ENCODE measurements at regions not wholly inside any gene's neighbourhood (a gene's known extent, or its start where the extent isn't known, plus 50 kb on each side); places are given as distances from the start of the nearest gene placed in this dataset.

GRCh38 chr14:34254571-34254970 is 207.5 kb downstream of the SPTSSA start:
- no peak overlapping the region for H3K27ac ChIP-seq (ENCODE audit: low read length)
- H3K9me2 ChIP-seq (ENCODE audit: insufficient read depth, low read length): no peaks in the 10 kb centered on the region
- no peak overlapping the region for H3K4me2 ChIP-seq (ENCODE audit: low read length)
- H2AFZ ChIP-seq (ENCODE audit: low read depth, low read length): no peak overlapping the region
- TF ChIP-seq SMC3 (conservative IDR thresholded peaks at IDR 0.05; ENCODE audit: poor library complexity) (no peak), REST (IDR thresholded peaks at IDR 0.05; ENCODE audit: borderline replicate concordance) (no peak), EZH2 (IDR thresholded peaks at IDR 0.05; ENCODE audit: borderline replicate concordance, insufficient read depth, low read length, poor library complexity, severe bottlenecking) (no peak), EP300 (conservative IDR thresholded peaks at IDR 0.05; ENCODE audit: poor library complexity, severe bottlenecking) (no peak), MXI1 (conservative IDR thresholded peaks at IDR 0.05; ENCODE audit: poor library complexity, severe bottlenecking) (no peak), POLR2AphosphoS5 (IDR thresholded peaks at IDR 0.05) (no peak), CTCF (IDR thresholded peaks at IDR 0.05; ENCODE audit: poor library complexity, severe bottlenecking) (no peak), TAF1 (IDR thresholded peaks at IDR 0.05; ENCODE audit: low read depth) (no peak), RAD21 (conservative IDR thresholded peaks at IDR 0.05) (no peak)
- no peaks in the 10 kb centered on the region for H3K79me2 ChIP-seq (replicated peaks; ENCODE audit: insufficient read depth, low read length)
- H3K4me3 ChIP-seq (ENCODE audit: low read length): no peak overlapping the region
- H3K36me3 ChIP-seq (ENCODE audit: insufficient read depth, low read length): no peaks in the 10 kb centered on the region
- H3K27me3 ChIP-seq (ENCODE audit: insufficient read depth, low read depth, low read length): no peaks in the 10 kb centered on the region
- no peak overlapping the region for H3K9ac ChIP-seq (ENCODE audit: low read length)
- no peaks in the 10 kb centered on the region for H4K20me1 ChIP-seq (ENCODE audit: insufficient read depth)
- H3F3A ChIP-seq (ENCODE audit: insufficient read depth, low read length, poor library complexity, severe bottlenecking): no peaks in the 10 kb centered on the region
- no peaks in the 10 kb centered on the region for H3K9me3 ChIP-seq (ENCODE audit: low read length)

GRCh38 chr14:34254031-34254430 is 208.0 kb downstream of the SPTSSA start:
- no peak overlapping the region for H2AFZ ChIP-seq (ENCODE audit: low read depth, low read length)

More at GRCh38 chr14:34254031-34254430, 208.0 kb downstream of the SPTSSA start:
- H3K79me2 ChIP-seq (replicated peaks; ENCODE audit: insufficient read depth, low read length): no peaks in the 10 kb centered on the region
- H3K9me3 ChIP-seq (ENCODE audit: low read length): no peaks in the 10 kb centered on the region
- no peak for TF ChIP-seq SMC3 (conservative IDR thresholded peaks at IDR 0.05; ENCODE audit: poor library complexity)
- no peak for TF ChIP-seq EZH2 (IDR thresholded peaks at IDR 0.05; ENCODE audit: borderline replicate concordance, insufficient read depth, low read length, poor library complexity, severe bottlenecking)
- no peak for TF ChIP-seq RAD21 (conservative IDR thresholded peaks at IDR 0.05)
- no peak for TF ChIP-seq REST (IDR thresholded peaks at IDR 0.05; ENCODE audit: borderline replicate concordance)
- no peak for TF ChIP-seq CTCF (IDR thresholded peaks at IDR 0.05; ENCODE audit: poor library complexity, severe bottlenecking)
- TF ChIP-seq EP300 (conservative IDR thresholded peaks at IDR 0.05; ENCODE audit: poor library complexity, severe bottlenecking): no peak
- TF ChIP-seq MXI1 (conservative IDR thresholded peaks at IDR 0.05; ENCODE audit: poor library complexity, severe bottlenecking): no peak
- TF ChIP-seq POLR2AphosphoS5 (IDR thresholded peaks at IDR 0.05): no peak
- H3K9ac ChIP-seq (ENCODE audit: low read length): no peak overlapping the region
- no peaks in the 10 kb centered on the region for H3K27me3 ChIP-seq (ENCODE audit: insufficient read depth, low read depth, low read length)
- no peaks in the 10 kb centered on the region for H3K36me3 ChIP-seq (ENCODE audit: insufficient read depth, low read length)
- no peak overlapping the region for H3K4me3 ChIP-seq (ENCODE audit: low read length)
- no peak overlapping the region for H3K27ac ChIP-seq (ENCODE audit: low read length)
- H4K20me1 ChIP-seq (ENCODE audit: insufficient read depth): no peaks in the 10 kb centered on the region
- H3F3A ChIP-seq (ENCODE audit: insufficient read depth, low read length, poor library complexity, severe bottlenecking): no peaks in the 10 kb centered on the region
- no peak overlapping the region for H3K4me2 ChIP-seq (ENCODE audit: low read length)
- H3K9me2 ChIP-seq (ENCODE audit: insufficient read depth, low read length): no peaks in the 10 kb centered on the region
